H9 (cell line): ENCODE measurements at regions not wholly inside any gene's neighbourhood (a gene's known extent, or its start where the extent isn't known, plus 50 kb on each side); places are given as distances from the start of the nearest gene placed in this dataset.

Source experiments
- DNase-seq: peaks from one replicate; pipeline ENCODE4 v3.0.0-alpha.2; 2017
- H2AFZ ChIP-seq: one replicate; pipeline ENCODE4 v1.6.1; 2013; ENCODE audit warnings: mild to moderate bottlenecking, low read length, control low read depth, moderate library complexity
- H2AK5ac ChIP-seq: 2 replicates; pipeline ENCODE4 v1.6.1; 2013; ENCODE audit warnings: low read length, control low read depth, mixed read lengths; ENCODE audit not compliant: insufficient read length
- H2BK120ac ChIP-seq: one replicate; pipeline ENCODE4 v1.6.1; 2013; ENCODE audit warnings: low read depth, mild to moderate bottlenecking, low read length, control low read depth, inconsistent platforms; ENCODE audit not compliant: poor library complexity, severe bottlenecking
- H2BK12ac ChIP-seq: 2 replicates; pipeline ENCODE4 v1.6.1; 2013; ENCODE audit warnings: low read length, control low read depth, mixed read lengths, low read depth; ENCODE audit not compliant: insufficient read length
- H2BK15ac ChIP-seq: 2 replicates; pipeline ENCODE4 v1.6.1; 2013; ENCODE audit warnings: low read depth, low read length, control low read depth
- H2BK20ac ChIP-seq: one replicate; pipeline ENCODE4 v1.6.1; 2013; ENCODE audit warnings: low read depth, mild to moderate bottlenecking, low read length, control low read depth, inconsistent platforms; ENCODE audit not compliant: poor library complexity, severe bottlenecking
- H2BK5ac ChIP-seq: 2 replicates; pipeline ENCODE4 v1.6.1; 2013; ENCODE audit warnings: low read length, control low read depth, mixed read lengths; ENCODE audit not compliant: insufficient read length
- H3K14ac ChIP-seq: 2 replicates; pipeline ENCODE4 v1.6.1; 2013; ENCODE audit warnings: low read length, control low read depth; ENCODE audit not compliant: insufficient read depth
- H3K18ac ChIP-seq: 2 replicates; pipeline ENCODE4 v1.6.1; 2013; ENCODE audit warnings: low read depth, mild to moderate bottlenecking, mixed read lengths, low read length, control low read depth; ENCODE audit not compliant: insufficient read length
- H3K23ac ChIP-seq: 2 replicates; pipeline ENCODE4 v1.6.1; 2013; ENCODE audit warnings: low read length, control low read depth, mixed read lengths, low read depth; ENCODE audit not compliant: insufficient read length
- H3K23me2 ChIP-seq: 2 replicates; pipeline ENCODE4 v1.6.1; 2013; ENCODE audit warnings: low read depth, mild to moderate bottlenecking, mixed read lengths, low read length, control low read depth; ENCODE audit not compliant: insufficient read length, poor library complexity, severe bottlenecking
- H3K27ac ChIP-seq: 2 replicates; pipeline ENCODE4 v1.5.1; 2013; ENCODE audit warnings: low read length, control low read depth, mixed read lengths, low read depth; ENCODE audit not compliant: insufficient read length
- H3K27me3 ChIP-seq: 2 replicates; pipeline ENCODE4 v1.6.1; 2013; ENCODE audit warnings: low read length, control low read depth, inconsistent platforms; ENCODE audit not compliant: insufficient read depth
- H3K4ac ChIP-seq: 2 replicates; pipeline ENCODE4 v1.6.1; 2013; ENCODE audit warnings: low read depth, mild to moderate bottlenecking, control low read depth, inconsistent platforms, low read length, moderate library complexity
- H3K4me1 ChIP-seq: 2 replicates; pipeline ENCODE4 v1.6.1; 2013; ENCODE audit warnings: low read length, control low read depth, inconsistent platforms; ENCODE audit not compliant: insufficient read depth
- H3K4me2 ChIP-seq: 2 replicates; pipeline ENCODE4 v1.6.1; 2013; ENCODE audit warnings: low read length, control low read depth, mixed read lengths; ENCODE audit not compliant: insufficient read length, insufficient read depth
- H3K56ac ChIP-seq: 2 replicates; pipeline ENCODE4 v1.6.1; 2013; ENCODE audit warnings: low read depth, mild to moderate bottlenecking, mixed read lengths, low read length, control low read depth; ENCODE audit not compliant: insufficient read length
- H3K79me1 ChIP-seq: 2 replicates; pipeline ENCODE4 v1.6.1; 2013; ENCODE audit warnings: low read depth, mild to moderate bottlenecking, moderate library complexity, low read length, control low read depth, inconsistent platforms; ENCODE audit not compliant: insufficient read depth, poor library complexity, severe bottlenecking
- H3K79me2 ChIP-seq: 2 replicates; pipeline ENCODE4 v1.6.1; 2013; ENCODE audit warnings: low read length, control low read depth, inconsistent platforms; ENCODE audit not compliant: insufficient read depth
- H3K9ac ChIP-seq: 2 replicates; pipeline ENCODE4 v1.6.1; 2013; ENCODE audit warnings: low read length, control low read depth, mixed read lengths; ENCODE audit not compliant: insufficient read length; ENCODE audit errors: extremely low read depth
- H3K9me3 ChIP-seq: one replicate; pipeline ENCODE4 v1.6.1; 2013; ENCODE audit warnings: low read depth, low read length, inconsistent platforms; ENCODE audit not compliant: control insufficient read depth
- H3T11ph ChIP-seq: one replicate; pipeline ENCODE4 v1.6.1; 2013; ENCODE audit warnings: mild to moderate bottlenecking, low read length, control low read depth, inconsistent platforms
- H4K20me1 ChIP-seq: one replicate; pipeline ENCODE4 v1.6.1; 2013; ENCODE audit not compliant: control insufficient read depth, insufficient read length, insufficient read depth
- H4K5ac ChIP-seq: 2 replicates; pipeline ENCODE4 v1.6.1; 2013; ENCODE audit warnings: low read depth, mild to moderate bottlenecking, mixed read lengths, low read length, control low read depth; ENCODE audit not compliant: insufficient read length
- H4K8ac ChIP-seq: replicated peaks from 2 replicates; pipeline ENCODE4 v1.6.1; 2013; ENCODE audit warnings: low read length, control low read depth, mixed read lengths, low read depth; ENCODE audit not compliant: insufficient read length
- H4K91ac ChIP-seq: 2 replicates; pipeline ENCODE4 v1.6.1; 2013; ENCODE audit warnings: low read depth, mild to moderate bottlenecking, moderate library complexity, mixed read lengths, low read length, control low read depth; ENCODE audit not compliant: insufficient read length
- H3K27ac Mint-ChIP-seq, 3 experiments: 2 replicates in 2 of 3; 3 replicates in 1 of 3; pipeline ENCODE4 v1.8.0; 2020 to 2021; ENCODE audit warnings: mixed read lengths in 3 of 3, mild to moderate bottlenecking in 1 of 3, moderate library complexity in 1 of 3
- H3K27me3 Mint-ChIP-seq: 2 replicates; pipeline ENCODE4 v1.8.0; 2021; ENCODE audit warnings: low read depth, mild to moderate bottlenecking, moderate library complexity, mixed read lengths
- H3K36me3 Mint-ChIP-seq, 3 experiments: 2 replicates in 2 of 3; 3 replicates in 1 of 3; pipeline ENCODE4 v1.8.0; 2020 to 2021; ENCODE audit warnings: low read depth in 3 of 3, mixed read lengths in 3 of 3; ENCODE audit not compliant: insufficient read depth in 1 of 3
- H3K4me1 Mint-ChIP-seq, 2 experiments: 2 replicates each; pipeline ENCODE4 v1.8.0; 2020; ENCODE audit warnings: mixed read lengths in 2 of 2
- H3K4me3 Mint-ChIP-seq, 2 experiments: 2 replicates in 1 of 2; 3 replicates in 1 of 2; pipeline ENCODE4 v1.8.0; 2020 to 2021; ENCODE audit warnings: mild to moderate bottlenecking in 2 of 2, mixed read lengths in 2 of 2, moderate library complexity in 1 of 2
- H3K9me3 Mint-ChIP-seq, 2 experiments: 2 replicates in 1 of 2; 3 replicates in 1 of 2; pipeline ENCODE4 v1.8.0; 2020; ENCODE audit warnings: mild to moderate bottlenecking in 2 of 2, mixed read lengths in 2 of 2, moderate library complexity in 1 of 2
- CTCF ChIP-seq: fragments of 200-600 bp; sonication (generic); conservative IDR thresholded peaks from 3 replicates; pipeline ENCODE4 v1.8.0; 2021; ENCODE audit warnings: antibody characterized with exemption, mild to moderate bottlenecking
- WGBS: extraction: QIAGEN DNeasy Blood & Tissue Kit; methylation state at CpG from one replicate; pipeline ENCODE4 v1.1.7; 2013; ENCODE audit warnings: missing lambda C conversion rate, low lambda C conversion rate, mixed read lengths; ENCODE audit not compliant: insufficient read length; ENCODE audit errors: extremely low coverage; 5-methylcytosine and 5-hydroxymethylcytosine counted together

- H4K8ac ChIP-seq: no peak overlapping the region
- no peak overlapping the region for H3K14ac ChIP-seq
These were observed 70.9 kb upstream of the TPRG1 start for GRCh38 chr3:189100866-189101265.

More at GRCh38 chr3:189100866-189101265, 70.9 kb upstream of the TPRG1 start:
- H3K18ac ChIP-seq: no peak overlapping the region
- no peak overlapping the region for H2BK15ac ChIP-seq
- H4K20me1 ChIP-seq: no peaks in the 10 kb centered on the region
- no peak overlapping the region for H4K91ac ChIP-seq
- H2AK5ac ChIP-seq: no peak overlapping the region
- H3K4me1 ChIP-seq: no peaks in the 10 kb centered on the region
- no peak overlapping the region for H3T11ph ChIP-seq
- no peak overlapping the region for H3K4ac ChIP-seq
- no peak for DNase-seq
- H3K27me3 ChIP-seq: no peaks in the 10 kb centered on the region
- no peaks in the 10 kb centered on the region for H3K36me3 Mint-ChIP-seq
- no peaks in the 10 kb centered on the region for H3K4me1 Mint-ChIP-seq
- H3K27me3 Mint-ChIP-seq: no peaks in the 10 kb centered on the region
- no peaks in the 10 kb centered on the region for H3K9me3 ChIP-seq
- no peak overlapping the region for H3K9ac ChIP-seq
- no peaks in the 10 kb centered on the region for H3K9me3 Mint-ChIP-seq
- WGBS: no CpG with 5 or more reads among the region's 2 CpGs
- H4K5ac ChIP-seq: no peak overlapping the region
- H3K56ac ChIP-seq: no peak overlapping the region
- no peak overlapping the region for H2BK120ac ChIP-seq
- no peak overlapping the region for H3K4me3 Mint-ChIP-seq
- H3K79me2 ChIP-seq: no peaks in the 10 kb centered on the region
- no peak overlapping the region for H3K4me2 ChIP-seq
- H3K23ac ChIP-seq: no peak overlapping the region
- no peak overlapping the region; a peak in 1 of 7 replicates for H3K27ac Mint-ChIP-seq
- H2BK20ac ChIP-seq: no peak overlapping the region
- H3K27ac ChIP-seq: no peak overlapping the region
- no peak overlapping the region for H2BK5ac ChIP-seq
- H3K23me2 ChIP-seq: no peaks in the 10 kb centered on the region
- H2BK12ac ChIP-seq: no peak overlapping the region
- no peaks in the 10 kb centered on the region for H3K79me1 ChIP-seq
- no peak overlapping the region for H2AFZ ChIP-seq
- TF ChIP-seq CTCF: no peak
